ENCODE measurements at regions not wholly inside any gene's neighbourhood (a gene's known extent, or its start where the extent isn't known, plus 50 kb on each side); places are given as distances from the start of the nearest gene placed in this dataset.
A peak's percentile ranks its signal among the peaks of the same experiment; 100 is the strongest.

- no peak for DNase-seq
Measured at GRCh38 chr12:82029936-82030335, 270.8 kb upstream of the PPFIA2 start.

- no peak for DNase-seq
Measured at GRCh38 chr12:82028772-82029171, 269.6 kb upstream of the PPFIA2 start.

DNA sequence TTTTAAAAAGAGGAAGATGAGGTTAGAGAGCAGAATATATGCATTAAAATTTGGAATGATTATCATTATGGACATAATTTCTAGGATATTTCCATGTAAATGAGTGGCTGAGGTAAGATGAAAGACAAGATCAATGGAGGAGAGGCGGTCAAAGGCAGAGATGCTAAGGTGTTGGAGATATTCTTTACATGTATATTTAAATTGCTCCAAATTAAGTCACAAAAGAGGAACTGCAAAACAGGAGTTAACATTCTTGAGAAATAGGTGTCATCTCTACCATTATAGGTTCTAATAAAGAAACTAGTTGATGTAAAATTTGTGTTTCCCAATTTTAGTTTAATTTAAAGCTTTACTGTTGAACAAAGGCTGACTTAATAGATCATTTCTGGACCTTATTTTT is 268.5 kb upstream of the PPFIA2 start:
- peak; percentile 12 for DNase-seq

DNA sequence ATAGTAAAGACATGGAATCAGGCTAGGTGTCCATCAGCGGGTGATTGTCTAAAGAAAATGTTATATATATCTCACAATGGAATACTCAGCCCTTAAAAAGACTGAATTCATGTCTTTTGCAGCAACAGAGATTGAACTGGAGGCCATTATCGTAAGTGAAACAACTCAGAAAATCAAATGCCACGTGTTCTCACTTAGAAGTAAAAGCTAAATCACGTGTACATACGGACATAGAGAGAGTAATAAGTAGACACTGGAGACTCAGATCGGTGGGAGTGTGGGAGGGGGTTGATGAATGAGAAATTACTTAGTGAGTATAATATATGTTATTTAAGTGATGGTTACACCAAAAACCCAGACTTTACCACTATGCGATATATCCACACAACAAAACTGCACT is 266.3 kb upstream of the PPFIA2 start:
- no peak for DNase-seq

GRCh38 chr12:82019533-82019932 is 260.4 kb upstream of the PPFIA2 start:
- DNase-seq = no peak

GRCh38 chr12:82015623-82016347 is 256.6 kb upstream of the PPFIA2 start:
- no peak for DNase-seq

GRCh38 chr12:82012176-82012575 is 253.0 kb upstream of the PPFIA2 start:
- no peak for DNase-seq

GRCh38 chr12:82009524-82009923 is 250.4 kb upstream of the PPFIA2 start:
- DNase-seq = no peak

- DNase-seq = no peak
Measured at GRCh38 chr12:82008251-82008650, 249.1 kb upstream of the PPFIA2 start.

- DNase-seq = no peak
Measured at GRCh38 chr12:81998761-81999378, 239.7 kb upstream of the PPFIA2 start.

DNA sequence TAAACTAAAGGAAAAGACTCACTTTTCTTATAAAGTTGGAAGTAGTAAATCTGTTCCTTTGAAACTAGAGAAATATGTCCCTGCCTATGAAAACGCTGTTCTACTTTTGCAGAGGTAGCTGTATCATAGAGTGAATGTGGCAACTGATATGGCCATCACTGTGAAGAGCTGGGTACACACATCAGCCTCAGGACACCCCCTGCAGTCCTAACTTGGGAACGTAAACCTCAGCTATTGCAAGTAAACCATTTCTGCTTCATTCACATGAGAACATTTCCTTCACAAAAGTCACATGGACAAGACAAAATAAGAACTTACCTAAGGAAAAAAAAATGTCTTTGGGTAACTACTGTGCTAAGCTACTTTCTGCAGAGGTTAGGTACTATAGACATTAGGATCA is 233.3 kb upstream of the PPFIA2 start:
- peak; percentile 57 for DNase-seq

GRCh38 chr12:81991868-81992267 is 232.7 kb upstream of the PPFIA2 start:
- no peak for DNase-seq

DNA sequence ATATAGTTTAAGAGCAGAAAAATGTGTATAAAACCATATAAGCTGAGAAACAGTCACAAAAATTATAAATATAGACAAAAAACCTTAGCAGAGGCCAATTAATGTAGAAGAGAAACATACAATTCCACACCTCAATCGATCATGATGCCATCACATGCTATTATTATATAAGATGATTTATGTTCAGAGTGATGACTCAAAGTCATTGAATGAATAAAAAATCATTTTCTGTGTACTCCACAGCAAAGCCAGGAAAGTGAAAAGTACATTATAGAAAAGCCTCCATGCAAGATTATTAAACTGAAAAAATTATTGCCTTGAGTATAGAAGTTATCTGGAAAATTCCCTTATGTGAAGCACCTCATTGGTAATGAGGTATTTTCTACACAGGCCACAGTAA is 229.2 kb upstream of the PPFIA2 start:
- DNase-seq = no peak

GRCh38 chr12:81987371-81987770 is 228.2 kb upstream of the PPFIA2 start:
- no peak for DNase-seq

- no peak for DNase-seq
Measured at GRCh38 chr12:81976661-81977060, 217.5 kb upstream of the PPFIA2 start.

- DNase-seq = no peak
Measured at GRCh38 chr12:81974762-81975161, 215.6 kb upstream of the PPFIA2 start.

DNA sequence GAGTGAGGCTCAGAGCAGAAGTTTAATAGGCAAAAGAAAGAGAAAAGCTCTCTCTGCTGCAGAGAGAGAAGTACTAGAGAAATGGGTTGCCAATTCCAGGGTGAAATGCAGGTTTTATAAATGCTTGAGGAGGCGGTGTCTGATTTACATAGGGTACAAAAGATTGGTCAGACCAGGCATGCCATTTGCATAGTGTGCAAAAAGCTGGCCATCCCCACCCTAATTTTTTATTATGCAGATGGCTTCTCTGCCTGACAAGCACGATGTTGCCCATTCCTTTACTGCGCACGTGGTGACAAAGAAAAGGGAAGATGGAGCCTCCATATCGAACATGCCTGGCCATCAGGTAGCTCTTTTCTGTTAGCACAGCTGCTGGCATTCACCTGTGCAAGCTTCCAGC is 209.3 kb upstream of the PPFIA2 start:
- no peak for DNase-seq

DNA sequence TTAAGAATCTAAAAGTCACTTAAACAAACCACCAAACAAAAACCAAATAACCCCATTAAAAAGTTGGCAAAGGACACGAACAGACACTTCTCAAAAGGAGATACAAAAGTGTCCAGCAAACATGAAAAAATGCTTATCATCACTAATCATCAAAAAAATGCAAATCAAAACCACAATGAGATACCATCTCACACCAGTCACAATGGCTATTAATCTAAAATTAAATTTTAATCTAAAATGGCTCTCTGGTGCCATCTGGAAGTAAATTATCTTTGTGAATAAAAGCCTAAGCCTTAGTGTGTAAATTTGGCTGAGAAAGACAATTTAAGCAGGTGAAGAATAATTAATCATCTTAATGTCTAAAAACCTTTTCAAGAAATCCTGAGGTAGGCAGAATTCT is 204.5 kb upstream of the PPFIA2 start:
- DNase-seq = no peak

DNA sequence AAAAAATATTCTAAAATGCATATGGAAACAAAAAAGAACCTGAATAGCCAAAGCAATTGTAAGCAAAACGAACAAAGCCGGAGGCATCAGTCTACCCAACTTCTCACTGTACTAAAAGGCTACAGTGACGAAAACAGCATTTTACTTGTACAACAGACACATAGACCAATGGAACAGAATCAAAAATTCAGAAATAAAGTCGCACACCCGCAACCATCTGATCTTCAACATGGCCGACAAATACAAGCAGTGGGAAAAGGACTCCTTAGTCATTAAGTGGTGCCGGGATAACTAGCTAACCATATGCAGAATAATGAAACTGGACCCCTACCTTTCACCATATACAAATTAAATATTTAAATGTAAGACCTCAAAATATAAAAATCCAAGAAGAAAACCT is 203.9 kb upstream of the PPFIA2 start:
- no peak for DNase-seq

DNA sequence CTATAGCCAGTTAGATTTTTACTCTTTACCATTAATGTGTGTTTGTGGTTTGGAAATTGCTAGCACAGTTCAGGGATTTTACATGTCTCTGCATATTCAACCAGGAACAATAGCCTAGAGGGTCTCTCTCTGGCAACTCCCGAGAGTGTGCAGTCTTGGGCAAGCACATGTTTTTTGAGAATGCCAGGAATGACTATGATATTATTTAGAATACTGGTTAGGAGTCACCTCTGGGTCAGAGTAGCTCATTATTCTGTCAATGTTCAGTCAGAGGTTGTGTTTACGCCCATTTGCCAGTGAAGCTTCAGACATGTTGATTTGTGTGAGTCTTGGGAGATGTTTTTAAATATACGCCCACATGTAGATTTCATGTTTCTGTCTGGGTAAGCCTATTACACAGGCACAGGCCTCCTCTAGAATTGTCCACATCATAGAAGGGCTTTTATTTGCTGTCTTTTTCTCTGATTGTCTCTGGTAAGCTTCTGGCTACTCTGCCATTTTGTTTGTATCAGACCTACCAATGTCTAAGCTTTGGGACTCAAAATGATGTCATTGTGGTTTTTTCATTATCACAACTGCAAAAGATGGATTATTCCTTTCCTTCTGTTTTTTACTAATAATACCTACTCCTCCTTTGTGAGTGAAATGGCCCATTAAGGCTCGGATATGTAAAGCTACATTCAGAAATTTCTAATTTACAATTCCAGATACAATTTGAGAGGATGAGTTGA is 203.1 kb upstream of the PPFIA2 start:
- DNase-seq = no peak

GRCh38 chr12:81958406-81958805 is 199.3 kb upstream of the PPFIA2 start:
- DNase-seq = peak; percentile 10

- DNase-seq = no peak
Measured at GRCh38 chr12:81957631-81958030, 198.5 kb upstream of the PPFIA2 start.

DNA sequence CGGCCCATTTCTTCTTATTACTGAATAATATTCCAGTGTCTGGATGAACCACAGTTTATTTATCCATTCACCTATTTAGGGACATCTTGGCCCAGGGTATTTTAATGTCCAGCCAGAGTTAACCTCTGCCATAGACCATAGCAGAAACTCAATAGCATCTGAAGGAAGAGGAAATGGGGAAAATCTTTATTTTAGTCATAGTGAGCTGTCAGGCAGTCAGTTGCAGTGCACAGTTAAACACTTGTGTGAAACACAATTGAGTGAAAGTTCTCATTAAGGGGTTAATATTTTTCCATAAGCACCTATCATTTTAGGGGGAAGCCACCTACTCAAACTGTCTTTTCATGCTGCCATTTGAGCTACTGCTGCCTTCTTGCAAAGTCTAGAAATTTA is 197.3 kb upstream of the PPFIA2 start:
- peak; percentile 11 for DNase-seq

DNA sequence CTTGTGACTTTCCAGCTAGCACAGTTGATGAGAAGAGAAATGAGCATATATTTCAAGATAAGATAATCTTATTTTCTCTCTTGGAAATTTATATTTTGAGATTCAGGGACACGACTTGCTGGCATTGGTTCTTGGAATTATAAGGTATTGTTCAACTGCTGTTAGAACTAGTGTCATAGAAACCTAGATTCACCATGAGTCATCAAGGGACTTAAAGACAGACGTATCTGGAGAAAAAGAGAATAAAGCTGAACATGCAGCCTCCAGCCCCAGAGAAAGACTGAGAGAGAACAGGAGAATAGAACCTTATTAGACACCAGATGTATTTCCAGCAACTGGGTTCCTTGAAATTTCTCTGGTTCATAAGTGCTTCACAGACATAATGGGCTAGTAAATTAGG is 194.4 kb upstream of the PPFIA2 start:
- DNase-seq = peak; percentile 33
